WTC11 (cell line): ENCODE measurements at regions not wholly inside any gene's neighbourhood (a gene's known extent, or its start where the extent isn't known, plus 50 kb on each side); places are given as distances from the start of the nearest gene placed in this dataset.

ENCODE experiments used
- ATAC-seq: fragments of 200-7000 bp; cut with Tn5 transposase; 2 replicates; pipeline ENCODE4 v1.10.0; 2021; ENCODE audit warnings: mild to moderate bottlenecking, moderate library complexity
- CTCF ChIA-PET: fragments of 300-600 bp; sonication (Branson Sonifier 250); formaldehyde crosslinking; loops from one replicate; lab custom pipeline; 2021; ENCODE audit warnings: antibody characterized with exemption; lab: Charles Lee
- POLR2A ChIA-PET: fragments of 350-600 bp; sonication (Branson Sonifier 250); formaldehyde crosslinking; loops from one replicate; lab custom pipeline; 2021; ENCODE audit warnings: antibody characterized with exemption; lab: Charles Lee
- DNase-seq: peaks from one replicate; pipeline ENCODE4 v3.0.0; 2021; ENCODE audit warnings: low spot score
- H3K27ac Mint-ChIP-seq: 2 replicates; pipeline ENCODE4 v1.8.0; 2021; ENCODE audit warnings: mixed read lengths
- H3K27me3 Mint-ChIP-seq: 2 replicates; pipeline ENCODE4 v1.8.0; 2021; ENCODE audit warnings: low read depth, mild to moderate bottlenecking, moderate library complexity, mixed read lengths
- H3K36me3 Mint-ChIP-seq: 2 replicates; pipeline ENCODE4 v1.8.0; 2021; ENCODE audit warnings: mixed read lengths
- H3K4me1 Mint-ChIP-seq: 2 replicates; pipeline ENCODE4 v1.8.0; 2022; ENCODE audit warnings: mixed read lengths
- H3K4me3 Mint-ChIP-seq: 2 replicates; pipeline ENCODE4 v1.8.0; 2021; ENCODE audit warnings: mild to moderate bottlenecking, moderate library complexity, mixed read lengths
- H3K9me3 Mint-ChIP-seq: 2 replicates; pipeline ENCODE4 v1.8.0; 2021; ENCODE audit warnings: mixed read lengths
- CREM ChIP-seq: sonication (generic); formaldehyde crosslinking; IDR thresholded peaks from 2 replicates; pipeline ENCODE4 v1.8.1; 2022; ENCODE audit warnings: mild to moderate bottlenecking, missing genetic modification reagents, moderate library complexity
- CTCF ChIP-seq: fragments of 200-600 bp; IDR thresholded peaks from 2 replicates; pipeline ENCODE4 v1.8.0; 2022; ENCODE audit warnings: antibody characterized with exemption
- ERG ChIP-seq: fragments of 250-450 bp; sonication (Bioruptor Pico); IDR thresholded peaks from 2 replicates; pipeline ENCODE4 v1.8.0; 2021; ENCODE audit warnings: mild to moderate bottlenecking
- ESRRA ChIP-seq: sonication (generic); formaldehyde crosslinking; IDR thresholded peaks from 2 replicates; pipeline ENCODE4 v1.8.1; 2022; ENCODE audit warnings: mild to moderate bottlenecking, missing genetic modification reagents, borderline replicate concordance
- FOXK1 ChIP-seq: sonication (generic); formaldehyde crosslinking; IDR thresholded peaks from 2 replicates; pipeline ENCODE4 v1.8.0; 2022; ENCODE audit warnings: mild to moderate bottlenecking, moderate library complexity, missing genetic modification reagents
- FOXP1 ChIP-seq: sonication (generic); formaldehyde crosslinking; IDR thresholded peaks from 2 replicates; pipeline ENCODE4 v1.8.0; 2022; ENCODE audit warnings: missing genetic modification reagents, mild to moderate bottlenecking, moderate library complexity, borderline replicate concordance
- FOXP4 ChIP-seq: sonication (generic); formaldehyde crosslinking; IDR thresholded peaks from 2 replicates; pipeline ENCODE4 v1.8.0; 2022; ENCODE audit warnings: mild to moderate bottlenecking, missing genetic modification reagents
- HMGXB4 ChIP-seq: sonication (generic); formaldehyde crosslinking; IDR thresholded peaks from 2 replicates; pipeline ENCODE4 v1.8.1; 2023; ENCODE audit warnings: mild to moderate bottlenecking, moderate library complexity, missing genetic modification reagents
- JAZF1 ChIP-seq: fragments of 250-450 bp; sonication (Bioruptor Pico); IDR thresholded peaks from 2 replicates; pipeline ENCODE4 v1.9.0; 2021; ENCODE audit warnings: moderate library complexity, mild to moderate bottlenecking, inconsistent platforms
- KAT7 ChIP-seq: sonication (generic); formaldehyde crosslinking; IDR thresholded peaks from 2 replicates; pipeline ENCODE4 v1.8.1; 2023; ENCODE audit warnings: missing genetic modification reagents, mild to moderate bottlenecking, borderline replicate concordance
- NFYB ChIP-seq: sonication (generic); formaldehyde crosslinking; conservative IDR thresholded peaks from 2 replicates; pipeline ENCODE4 v1.8.0; 2022; ENCODE audit warnings: low read depth, missing genetic modification reagents
- NR2C2 ChIP-seq: sonication (generic); formaldehyde crosslinking; IDR thresholded peaks from 2 replicates; pipeline ENCODE4 v1.8.0; 2022; ENCODE audit warnings: mild to moderate bottlenecking, missing genetic modification reagents
- OVOL2 ChIP-seq: fragments of 250-450 bp; sonication (Bioruptor Pico); IDR thresholded peaks from 2 replicates; pipeline ENCODE4 v1.9.0; 2021; ENCODE audit warnings: mild to moderate bottlenecking, borderline replicate concordance
- TCF7 ChIP-seq: sonication (generic); formaldehyde crosslinking; IDR thresholded peaks from 2 replicates; pipeline ENCODE4 v1.8.0; 2022; ENCODE audit warnings: mild to moderate bottlenecking, low read depth, missing genetic modification reagents, moderate library complexity
- USF2 ChIP-seq: sonication (generic); formaldehyde crosslinking; IDR thresholded peaks from 2 replicates; pipeline ENCODE4 v1.8.1; 2023; ENCODE audit warnings: mild to moderate bottlenecking, missing genetic modification reagents, moderate library complexity

- H3K4me1 Mint-ChIP-seq: peaks cover 5% of the 10 kb centered on the region
- H3K4me3 Mint-ChIP-seq: no peak overlapping the region
- H3K27me3 Mint-ChIP-seq: peaks cover 4% of the 10 kb centered on the region
- ATAC-seq (no peak), DNase-seq (no peak)
- no peaks in the 10 kb centered on the region for H3K36me3 Mint-ChIP-seq
- no peaks in the 10 kb centered on the region for H3K9me3 Mint-ChIP-seq
- ChIA-PET POLR2A (no interaction called here), CTCF (interaction anchor here (0.5 kb wide), 1 partner anchor 413 kb away, joined by 3 read pairs; no protein-coding TSS in a partner anchor)
- TF ChIP-seq NFYB (CRISPR knock-in tag): no peak
- TF ChIP-seq NR2C2 (CRISPR knock-in tag): no peak
- TF ChIP-seq ESRRA: no peak
- no peak for TF ChIP-seq JAZF1 (CRISPR knock-in tag)
- TF ChIP-seq FOXK1 (CRISPR knock-in tag): no peak
- no peak for TF ChIP-seq TCF7
- TF ChIP-seq CTCF: no peak
- no peak for TF ChIP-seq KAT7 (CRISPR knock-in tag)
- TF ChIP-seq FOXP4 (CRISPR knock-in tag): no peak
- TF ChIP-seq USF2 (CRISPR knock-in tag): no peak
- no peak for TF ChIP-seq FOXP1
- H3K27ac Mint-ChIP-seq: no peak overlapping the region
These were observed 363.1 kb downstream of the ENC1 start for GRCh38 chr5:74277418-74277817.

- ChIA-PET CTCF (no interaction called here), POLR2A (interaction anchor here (0.5 kb wide), 1 partner anchor 498 kb away, joined by 5 read pairs; no protein-coding TSS in a partner anchor)
- ATAC-seq (no peak), DNase-seq (no peak)
- H3K4me3 Mint-ChIP-seq: no peak overlapping the region
- H3K27ac Mint-ChIP-seq: no peak overlapping the region
- peaks cover 4% of the 10 kb centered on the region for H3K27me3 Mint-ChIP-seq
- no peaks in the 10 kb centered on the region for H3K9me3 Mint-ChIP-seq
- H3K36me3 Mint-ChIP-seq: no peaks in the 10 kb centered on the region
- no peak for TF ChIP-seq OVOL2
- TF ChIP-seq CREM (CRISPR knock-in tag): no peak
- TF ChIP-seq HMGXB4 (CRISPR knock-in tag): no peak
- TF ChIP-seq ERG (CRISPR knock-in tag): no peak
- TF ChIP-seq, all 79 proteins: peak for 0
- peaks cover 13% of the 10 kb centered on the region for H3K4me1 Mint-ChIP-seq
These were observed 365.1 kb downstream of the ENC1 start for GRCh38 chr5:74275171-74275992.
